SU-DHL-6 (cell line): ENCODE measurements at regions not wholly inside any gene's neighbourhood (a gene's known extent, or its start where the extent isn't known, plus 50 kb on each side); places are given as distances from the start of the nearest gene placed in this dataset.
"Not testable (repeated sequence)": the region's sequence is repeated elsewhere in the genome, so short reads cannot be mapped to it uniquely, and the experiment has no call there.

Experiments
- H2AFZ ChIP-seq: fragments of 200-600 bp; sonication (generic); 2 replicates; pipeline ENCODE4 v1.6.1; 2014; ENCODE audit warnings: low read depth, mild to moderate bottlenecking, moderate library complexity, mixed read lengths, antibody characterized with exemption, low read length; ENCODE audit not compliant: severe bottlenecking
- H3F3A ChIP-seq: fragments of 200-600 bp; shearing (Covaris generic); 2 replicates; pipeline ENCODE4 v1.6.0; 2016; ENCODE audit warnings: antibody characterized with exemption, mild to moderate bottlenecking; ENCODE audit not compliant: insufficient read depth
- H3K27ac ChIP-seq: fragments of 200-600 bp; sonication (generic); 2 replicates; pipeline ENCODE4 v1.5.1; 2016; ENCODE audit warnings: low read depth, mild to moderate bottlenecking, low read length, moderate library complexity, mixed read lengths
- H3K27me3 ChIP-seq: fragments of 200-600 bp; sonication (generic), shearing (Covaris generic); 2 replicates; pipeline ENCODE4 v1.6.0; 2014; ENCODE audit warnings: mild to moderate bottlenecking, low read length
- H3K36me3 ChIP-seq: fragments of 200-600 bp; sonication (generic); 2 replicates; pipeline ENCODE4 v1.6.1; 2014; ENCODE audit warnings: mild to moderate bottlenecking, low read length, mixed read lengths
- H3K4me2 ChIP-seq: fragments of 300-600, 200-600 bp; shearing (Covaris generic), sonication (generic); 2 replicates; pipeline ENCODE4 v1.6.0; 2014; ENCODE audit warnings: low read length, low read depth, mild to moderate bottlenecking; ENCODE audit not compliant: poor library complexity, severe bottlenecking
- H3K4me3 ChIP-seq: fragments of 200-600 bp; sonication (generic); 2 replicates; pipeline ENCODE4 v1.5.1; 2014; ENCODE audit warnings: antibody characterized with exemption, low read length, mild to moderate bottlenecking, mixed read lengths; ENCODE audit not compliant: insufficient read depth, poor library complexity, severe bottlenecking
- H3K79me2 ChIP-seq: fragments of 200-600 bp; sonication (generic); 2 replicates; pipeline ENCODE4 v1.6.1; 2014; ENCODE audit warnings: mild to moderate bottlenecking, low read length, moderate library complexity; ENCODE audit not compliant: insufficient read depth
- H3K9ac ChIP-seq: fragments of 200-600 bp; sonication (generic); 2 replicates; pipeline ENCODE4 v1.7.0; 2014; ENCODE audit warnings: mild to moderate bottlenecking, low read length
- H3K9me2 ChIP-seq: fragments of 200-600 bp; sonication (generic); replicated peaks from 2 replicates; pipeline ENCODE4 v1.6.1; 2014; ENCODE audit warnings: low read length; ENCODE audit not compliant: insufficient read depth
- H3K9me3 ChIP-seq: fragments of 200-600 bp; sonication (generic); 2 replicates; pipeline ENCODE4 v1.6.1; 2014; ENCODE audit warnings: low read length, mixed read lengths; ENCODE audit not compliant: insufficient read depth
- H4K20me1 ChIP-seq: fragments of 200-600 bp; sonication (generic); 2 replicates; pipeline ENCODE4 v1.6.1; 2014; ENCODE audit warnings: low read depth, mild to moderate bottlenecking, antibody characterized with exemption, low read length, moderate library complexity, mixed read lengths
- CTCF ChIP-seq: fragments of 200-600 bp; sonication (generic); IDR thresholded peaks from one replicate; pipeline ENCODE4 v1.5.1; 2017; ENCODE audit warnings: antibody characterized with exemption, mild to moderate bottlenecking, low read length, moderate library complexity; ENCODE audit not compliant: insufficient read depth, poor library complexity, severe bottlenecking
- EZH2phosphoT487 ChIP-seq: fragments of 200-600 bp; sonication (generic), shearing (Covaris generic); conservative IDR thresholded peaks from 2 replicates; pipeline ENCODE4 v1.6.1; 2018; ENCODE audit warnings: mild to moderate bottlenecking, antibody characterized with exemption, low read length, moderate library complexity, mixed read lengths

GRCh38 chr6:160818934-160819333 lies 116.9 kb downstream of the PLG start:
- no peak overlapping the region for H3K4me3 ChIP-seq
- H3K79me2 ChIP-seq, result no peaks in the 10 kb centered on the region
- no peaks in the 10 kb centered on the region for H3K9me3 ChIP-seq
- no peak overlapping the region for H3K27ac ChIP-seq
- no peaks in the 10 kb centered on the region for H4K20me1 ChIP-seq
- TF ChIP-seq EZH2phosphoT487, result no peak
- no peak overlapping the region for H3K9ac ChIP-seq
- no peaks in the 10 kb centered on the region for H3K36me3 ChIP-seq
- no peaks in the 10 kb centered on the region for H3F3A ChIP-seq
- H3K4me2 ChIP-seq, result no peak overlapping the region
- no peaks in the 10 kb centered on the region for H3K9me2 ChIP-seq
- H3K27me3 ChIP-seq, result no peaks in the 10 kb centered on the region
- no peak overlapping the region for H2AFZ ChIP-seq

DNA sequence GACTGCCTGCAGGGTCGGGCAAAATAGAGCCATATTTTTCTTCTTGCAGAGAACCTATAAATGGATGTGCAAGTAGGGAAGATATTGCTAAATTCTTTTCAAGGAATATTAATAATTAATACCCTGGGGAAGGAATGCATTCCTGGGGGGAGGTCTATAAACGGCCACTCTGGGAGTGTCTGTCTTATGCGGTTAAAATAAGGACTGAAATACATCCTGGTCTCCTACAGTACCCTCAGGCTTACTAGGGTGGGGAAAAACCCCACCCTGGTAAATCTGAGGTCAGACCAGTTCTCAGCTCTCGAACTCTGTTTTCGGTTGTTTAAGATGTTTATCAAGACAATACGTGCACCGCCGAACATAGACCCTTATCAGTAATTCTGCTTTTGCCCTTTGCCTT lies 118.6 kb downstream of the PLG start:
- H4K20me1 ChIP-seq, H3K4me3 ChIP-seq, H2AFZ ChIP-seq, H3K36me3 ChIP-seq, H3K9me2 ChIP-seq, H3K79me2 ChIP-seq, H3K9ac ChIP-seq, H3F3A ChIP-seq, H3K27me3 ChIP-seq, H3K9me3 ChIP-seq, H3K27ac ChIP-seq, H3K4me2 ChIP-seq: not testable (repeated sequence)

DNA sequence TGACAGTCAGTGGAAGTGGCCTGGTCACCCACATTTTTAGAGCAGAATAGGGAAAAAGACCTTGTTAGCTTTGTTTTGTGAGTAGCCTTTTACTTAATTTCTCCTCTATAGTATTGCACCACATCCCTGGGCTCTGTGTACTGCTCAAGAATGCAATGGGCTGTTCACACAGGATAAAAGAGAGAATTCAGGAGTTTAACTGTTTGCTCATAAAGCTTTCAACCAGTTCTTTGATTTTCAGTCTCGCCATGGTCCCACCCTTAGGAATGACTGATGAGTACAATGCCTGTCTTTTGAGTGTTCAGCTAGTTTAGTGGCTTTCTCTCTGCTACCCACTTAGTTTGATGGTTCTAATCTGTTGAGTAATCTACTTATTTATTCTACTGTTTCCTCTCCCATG lies 129.7 kb downstream of the PLG start:
- H3K27me3 ChIP-seq, result no peaks in the 10 kb centered on the region
- no peaks in the 10 kb centered on the region for H3K79me2 ChIP-seq
- no peaks in the 10 kb centered on the region for H3K9me3 ChIP-seq
- no peak overlapping the region for H2AFZ ChIP-seq
- no peaks in the 10 kb centered on the region for H3F3A ChIP-seq
- no peak overlapping the region for H3K27ac ChIP-seq
- no peak overlapping the region for H3K9ac ChIP-seq
- H3K4me2 ChIP-seq, result no peak overlapping the region
- TF ChIP-seq EZH2phosphoT487 (no peak), CTCF (no peak)
- H3K4me3 ChIP-seq, result no peak overlapping the region
- no peaks in the 10 kb centered on the region for H3K9me2 ChIP-seq
- H3K36me3 ChIP-seq, result no peaks in the 10 kb centered on the region
- no peaks in the 10 kb centered on the region for H4K20me1 ChIP-seq

DNA sequence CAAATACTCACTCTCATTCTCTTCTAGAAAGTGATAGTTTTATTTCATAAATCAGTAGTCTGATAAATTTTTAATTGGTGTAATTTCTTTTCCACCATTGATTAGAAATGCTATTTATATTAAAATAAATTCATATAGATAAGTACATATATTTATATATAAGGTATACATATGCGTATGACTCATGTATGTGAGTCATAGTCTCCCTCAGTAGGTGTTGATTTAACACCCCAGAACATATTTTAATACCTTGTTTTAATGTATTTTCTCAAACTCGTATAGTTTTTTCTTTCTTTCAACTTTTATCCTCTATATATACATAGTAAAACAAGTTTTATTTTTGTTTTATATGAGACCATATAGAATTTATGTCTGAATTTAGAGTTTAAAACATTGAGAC lies 130.4 kb downstream of the PLG start:
- no peaks in the 10 kb centered on the region for H3K9me3 ChIP-seq
- no peak overlapping the region for H2AFZ ChIP-seq
- TF ChIP-seq EZH2phosphoT487 (no peak), CTCF (no peak)
- no peaks in the 10 kb centered on the region for H3K9me2 ChIP-seq
- no peaks in the 10 kb centered on the region for H3K27me3 ChIP-seq
- no peak overlapping the region for H3K4me3 ChIP-seq
- no peaks in the 10 kb centered on the region for H3K36me3 ChIP-seq
- H4K20me1 ChIP-seq, result no peaks in the 10 kb centered on the region
- no peak overlapping the region for H3K9ac ChIP-seq
- no peaks in the 10 kb centered on the region for H3K79me2 ChIP-seq
- no peak overlapping the region for H3K4me2 ChIP-seq
- H3K27ac ChIP-seq, result no peak overlapping the region
- no peaks in the 10 kb centered on the region for H3F3A ChIP-seq
